NCI-H1694 (cell line): ENCODE measurements at regions not wholly inside any gene's neighbourhood (a gene's known extent, or its start where the extent isn't known, plus 50 kb on each side); places are given as distances from the start of the nearest gene placed in this dataset.
"Not testable (repeated sequence)": the region's sequence is repeated elsewhere in the genome, so short reads cannot be mapped to it uniquely, and the experiment has no call there.

Experiments
- DNase-seq: peaks from one replicate; lab custom pipeline; 2025; lab: John Stamatoyannopoulos, UW

- DNase-seq = no peak
Observed at GRCh38 chr5:120817044-120817985, 353.2 kb downstream of the PRR16 start.

GRCh38 chr5:120818128-120818527 is 354.0 kb downstream of the PRR16 start:
- DNase-seq = no peak

GRCh38 chr5:120823328-120823727 is 359.2 kb downstream of the PRR16 start:
- DNase-seq = no peak

GRCh38 chr5:120831646-120832045 is 367.5 kb downstream of the PRR16 start:
- not testable (repeated sequence) for DNase-seq

GRCh38 chr5:120841830-120842229 is 377.7 kb downstream of the PRR16 start:
- no peak for DNase-seq

- DNase-seq = no peak
Observed at GRCh38 chr5:120843390-120843980, 379.4 kb downstream of the PRR16 start.

- no peak for DNase-seq
Observed at GRCh38 chr5:120848883-120849282, 384.8 kb downstream of the PRR16 start.

GRCh38 chr5:120852222-120852860 is 388.2 kb downstream of the PRR16 start:
- DNase-seq = no peak

- DNase-seq = no peak
Observed at GRCh38 chr5:120866997-120867396, 402.9 kb downstream of the PRR16 start.

GRCh38 chr5:120869831-120870230 is 405.7 kb downstream of the PRR16 start:
- no peak for DNase-seq

- no peak for DNase-seq
Observed at GRCh38 chr5:120872297-120872696, 408.2 kb downstream of the PRR16 start.

- no peak for DNase-seq
Observed at GRCh38 chr5:120873083-120873482, 409.0 kb downstream of the PRR16 start.

GRCh38 chr5:120874081-120874862 is 410.2 kb downstream of the PRR16 start:
- DNase-seq = no peak

- DNase-seq = no peak
Observed at GRCh38 chr5:120882038-120882775, 418.1 kb downstream of the PRR16 start.

GRCh38 chr5:120886351-120886860 is 422.3 kb downstream of the PRR16 start:
- DNase-seq = no peak

GRCh38 chr5:120895660-120896059 is 431.6 kb downstream of the PRR16 start:
- DNase-seq = no peak

- DNase-seq = no peak
Observed at GRCh38 chr5:120901199-120901598, 437.1 kb downstream of the PRR16 start.

GRCh38 chr5:120907953-120908352 is 443.9 kb downstream of the PRR16 start:
- no peak for DNase-seq

GRCh38 chr5:120910629-120911028 is 446.5 kb downstream of the PRR16 start:
- no peak for DNase-seq

- no peak for DNase-seq
Observed at GRCh38 chr5:120913396-120913795, 449.3 kb downstream of the PRR16 start.

GRCh38 chr5:120917214-120917758 is 453.2 kb downstream of the PRR16 start:
- DNase-seq = no peak
